Ovary (tissue), 7 donors: ENCODE measurements at regions not wholly inside any gene's neighbourhood (a gene's known extent, or its start where the extent isn't known, plus 50 kb on each side); places are given as distances from the start of the nearest gene placed in this dataset.
"Not testable (repeated sequence)": the region's sequence is repeated elsewhere in the genome, so short reads cannot be mapped to it uniquely, and the experiment has no call there.

Experiments used
- DNase-seq, 5 donors: peaks; one replicate each; pipeline ENCODE4 v3.0.0-alpha.2; 2019 to 2020
- H3K27ac ChIP-seq, 2 donors: fragments of 200-600 bp; one replicate each; pipeline versions ENCODE4 v1.5.1 to v1.8.0; 2019 to 2022
- H3K27me3 ChIP-seq: fragments of 200-600 bp; one replicate; pipeline ENCODE4 v1.8.0; 2022
- H3K36me3 ChIP-seq: fragments of 200-600 bp; sonication (generic); one replicate; pipeline ENCODE4 v1.5.1; 2019
- H3K4me1 ChIP-seq: one replicate; pipeline ENCODE4 v1.8.1; 2013; ENCODE audit warnings: mild to moderate bottlenecking, moderate library complexity; ENCODE audit not compliant: insufficient read depth
- H3K4me3 ChIP-seq: fragments of 200-600 bp; sonication (generic); one replicate; pipeline ENCODE4 v1.5.1; 2017
- H3K9me3 ChIP-seq, 2 donors: fragments of 200-600 bp in 1 of 2; sonication (generic) in 1 of 2; one replicate each; pipeline versions ENCODE4 v1.5.1 to v1.8.1; 2013 to 2019; ENCODE audit warnings: mild to moderate bottlenecking in 1 of 2, moderate library complexity in 1 of 2
- EP300 ChIP-seq: sonication (generic); formaldehyde crosslinking; IDR thresholded peaks from one replicate; pipeline ENCODE4 v1.6.1; 2017; ENCODE audit warnings: antibody characterized with exemption
- POLR2A ChIP-seq: fragments of 450-650 bp; IDR thresholded peaks from one replicate; pipeline ENCODE4 v1.6.1; 2017; ENCODE audit warnings: antibody characterized with exemption, mild to moderate bottlenecking, moderate library complexity
- WGBS, 3 donors: extraction: QIAGEN DNeasy Blood & Tissue Kit in 1 of 3; methylation state at CpG; one replicate each; pipeline versions ENCODE4 v1.1.5 to v1.1.7; 2013 to 2017; 5-methylcytosine and 5-hydroxymethylcytosine counted together
- intact Hi-C, 4 donors: fragments of 100-400 bp; cut with DNase I; formaldehyde crosslinking; loops; one replicate each; pipeline versions ENCODE4 v1.11.0 to v1.15.1; 2022 to 2023
- TF ChIP-seq, protein P1 (sequence below), 3 donors: fragments of 450-650 bp in 2 of 3; fragments of 200-600 bp in 1 of 3; IDR thresholded peaks; one replicate each; pipeline versions ENCODE4 v1.5.1 to v1.8.0; 2016 to 2022; ENCODE audit warnings: antibody characterized with exemption in 3 of 3, mild to moderate bottlenecking in 1 of 3
- donor health status: DM: no; HTN: no; CAD: no; lungs with moderate emphysema.
- donor health status: DM: no; HTN: no; CAD: no.
- donor health status: Bipolar disorder and iron deficiency.
- donor health status: DM: no; HTN: no; CAD: no.
- donor health status: DM: yes; HTN: yes; CAD: no.

GRCh38 chr12:116327992-116328391 is 50.5 kb upstream of the MED13L start:
- H3K4me1 ChIP-seq, H3K27me3 ChIP-seq, H3K9me3 ChIP-seq, intact Hi-C loops, DNase-seq, H3K4me3 ChIP-seq, H3K36me3 ChIP-seq, H3K27ac ChIP-seq: not testable (repeated sequence)
- WGBS, 3 donors = 93 to 96% (median 94%) methylated on average over 3 of the region's 3 CpGs

GRCh38 chr12:116331876-116332275 is 54.4 kb upstream of the MED13L start:
- intact Hi-C loops = no loop called here
- WGBS, 3 donors = 96 to 99% (median 98%) methylated on average over 2 of the region's 2 CpGs

GRCh38 chr12:116332705-116333380 is 55.4 kb upstream of the MED13L start:
- 88 to 92% (median 90%) methylated on average over 11 of the region's 11 CpGs for WGBS, 3 donors
- Histone ChIP-seq H3K27ac (no peak overlapping the region), H3K9me3 (no peaks in the 10 kb centered on the region), H3K36me3 (no peaks in the 10 kb centered on the region), H3K27me3 (no peaks in the 10 kb centered on the region), H3K4me3 (no peak overlapping the region), H3K4me1 (no peaks in the 10 kb centered on the region)
- intact Hi-C loops = no loop called here
- no peak for TF ChIP-seq EP300
- DNase-seq = no peak

More at GRCh38 chr12:116331876-116332275, 54.4 kb upstream of the MED13L start:
- Histone ChIP-seq H3K9me3 (no peaks in the 10 kb centered on the region), H3K36me3 (no peaks in the 10 kb centered on the region), H3K27ac (no peak overlapping the region), H3K4me3 (no peak overlapping the region), H3K27me3 (no peaks in the 10 kb centered on the region), H3K4me1 (no peaks in the 10 kb centered on the region)
- no peak for DNase-seq
- TF ChIP-seq EP300 = no peak
- TF ChIP-seq, protein P1, sequence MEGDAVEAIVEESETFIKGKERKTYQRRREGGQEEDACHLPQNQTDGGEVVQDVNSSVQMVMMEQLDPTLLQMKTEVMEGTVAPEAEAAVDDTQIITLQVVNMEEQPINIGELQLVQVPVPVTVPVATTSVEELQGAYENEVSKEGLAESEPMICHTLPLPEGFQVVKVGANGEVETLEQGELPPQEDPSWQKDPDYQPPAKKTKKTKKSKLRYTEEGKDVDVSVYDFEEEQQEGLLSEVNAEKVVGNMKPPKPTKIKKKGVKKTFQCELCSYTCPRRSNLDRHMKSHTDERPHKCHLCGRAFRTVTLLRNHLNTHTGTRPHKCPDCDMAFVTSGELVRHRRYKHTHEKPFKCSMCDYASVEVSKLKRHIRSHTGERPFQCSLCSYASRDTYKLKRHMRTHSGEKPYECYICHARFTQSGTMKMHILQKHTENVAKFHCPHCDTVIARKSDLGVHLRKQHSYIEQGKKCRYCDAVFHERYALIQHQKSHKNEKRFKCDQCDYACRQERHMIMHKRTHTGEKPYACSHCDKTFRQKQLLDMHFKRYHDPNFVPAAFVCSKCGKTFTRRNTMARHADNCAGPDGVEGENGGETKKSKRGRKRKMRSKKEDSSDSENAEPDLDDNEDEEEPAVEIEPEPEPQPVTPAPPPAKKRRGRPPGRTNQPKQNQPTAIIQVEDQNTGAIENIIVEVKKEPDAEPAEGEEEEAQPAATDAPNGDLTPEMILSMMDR (IDR thresholded peaks at IDR 0.05) = no peak
- no peak for TF ChIP-seq POLR2A

GRCh38 chr12:116333402-116333801 is 55.9 kb upstream of the MED13L start:
- Histone ChIP-seq H3K27ac (no peak overlapping the region), H3K4me3 (no peak overlapping the region), H3K27me3 (no peaks in the 10 kb centered on the region), H3K4me1 (no peaks in the 10 kb centered on the region), H3K9me3 (no peaks in the 10 kb centered on the region), H3K36me3 (no peaks in the 10 kb centered on the region)
- TF ChIP-seq POLR2A = no peak
- 89 to 94% (median 93%) methylated on average over 5 of the region's 5 CpGs for WGBS, 3 donors
- no peak for DNase-seq
- intact Hi-C loops = no loop called here

DNA sequence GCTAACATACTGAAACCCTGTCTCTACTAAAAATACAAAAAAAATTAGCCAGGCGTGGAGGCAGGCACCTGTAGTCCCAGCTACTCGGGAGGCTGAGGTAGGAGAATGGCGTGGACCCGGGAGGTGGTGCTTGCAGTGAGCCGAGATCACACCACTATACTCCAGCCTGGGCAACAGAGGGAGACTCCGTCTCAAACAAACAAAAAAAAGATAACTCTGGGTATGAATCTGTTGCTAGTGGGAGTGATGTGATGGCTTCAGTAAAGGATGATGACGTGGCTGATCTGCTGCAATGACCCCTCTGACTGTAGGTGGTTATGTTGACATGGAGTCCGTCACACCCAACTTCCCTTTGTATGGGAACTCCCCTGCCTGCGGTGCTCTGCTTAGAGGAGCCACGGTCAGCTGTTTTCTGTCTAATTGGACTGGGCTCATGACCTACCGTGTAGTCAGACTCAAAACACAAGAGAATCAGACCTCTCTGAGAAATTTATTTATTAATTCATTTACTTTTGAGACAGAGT is 59.1 kb upstream of the MED13L start:
- 70 to 78% (median 71%) methylated on average over 11 of the region's 11 CpGs for WGBS, 3 donors
- DNase-seq = no peak
- Histone ChIP-seq H3K27ac (no peak overlapping the region), H3K4me3 (no peak overlapping the region), H3K4me1 (no peaks in the 10 kb centered on the region), H3K27me3 (no peaks in the 10 kb centered on the region), H3K9me3 (no peaks in the 10 kb centered on the region), H3K36me3 (no peaks in the 10 kb centered on the region)
- TF ChIP-seq, protein P1 (IDR thresholded peaks at IDR 0.05) = no peak
- TF ChIP-seq EP300 = no peak
- no peak for TF ChIP-seq POLR2A
- intact Hi-C loops = no loop called here

DNA sequence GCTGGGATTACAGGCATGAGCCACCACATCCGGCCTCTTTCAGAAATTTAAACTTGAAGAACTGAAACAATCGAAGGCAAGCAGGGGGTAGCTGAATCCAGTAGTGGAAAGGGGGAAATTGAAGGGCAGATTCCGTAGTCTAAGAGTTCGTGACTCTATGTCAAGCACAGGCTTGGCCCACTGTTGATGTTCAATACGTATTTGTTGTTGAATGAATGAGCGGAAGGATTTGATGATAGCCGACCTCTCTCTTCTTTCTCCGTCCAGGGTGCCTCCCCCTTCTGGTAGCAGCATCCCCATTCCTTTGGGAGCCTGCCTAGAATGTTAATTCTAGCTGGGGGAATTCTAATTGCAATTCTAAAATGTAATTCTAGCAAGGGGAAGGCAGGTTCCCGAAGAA is 59.8 kb upstream of the MED13L start:
- no peak for DNase-seq
- no peak overlapping the region for H3K4me3 ChIP-seq
- no peaks in the 10 kb centered on the region for H3K27me3 ChIP-seq
- TF ChIP-seq, protein P1 (IDR thresholded peaks at IDR 0.05) = no peak
- TF ChIP-seq EP300 = no peak
- TF ChIP-seq POLR2A = no peak
- no peaks in the 10 kb centered on the region for H3K36me3 ChIP-seq
- no peaks in the 10 kb centered on the region for H3K9me3 ChIP-seq
- intact Hi-C loops = no loop called here
- 76 to 78% (median 77%) methylated on average over 9 of the region's 9 CpGs for WGBS, 3 donors
- H3K4me1 ChIP-seq = no peaks in the 10 kb centered on the region
- no peak overlapping the region for H3K27ac ChIP-seq
